C4-2B (cell line): ENCODE measurements at regions not wholly inside any gene's neighbourhood (a gene's known extent, or its start where the extent isn't known, plus 50 kb on each side); places are given as distances from the start of the nearest gene placed in this dataset.

Experiments used
- ZFX ChIP-seq: fragments of 450-650 bp; IDR thresholded peaks from 2 replicates; pipeline ENCODE4 v1.6.1; 2017
- TF ChIP-seq, protein P1 (sequence below): fragments of 450-650 bp; conservative IDR thresholded peaks from 2 replicates; pipeline ENCODE4 v1.5.1; 2017; ENCODE audit warnings: mild to moderate bottlenecking

DNA sequence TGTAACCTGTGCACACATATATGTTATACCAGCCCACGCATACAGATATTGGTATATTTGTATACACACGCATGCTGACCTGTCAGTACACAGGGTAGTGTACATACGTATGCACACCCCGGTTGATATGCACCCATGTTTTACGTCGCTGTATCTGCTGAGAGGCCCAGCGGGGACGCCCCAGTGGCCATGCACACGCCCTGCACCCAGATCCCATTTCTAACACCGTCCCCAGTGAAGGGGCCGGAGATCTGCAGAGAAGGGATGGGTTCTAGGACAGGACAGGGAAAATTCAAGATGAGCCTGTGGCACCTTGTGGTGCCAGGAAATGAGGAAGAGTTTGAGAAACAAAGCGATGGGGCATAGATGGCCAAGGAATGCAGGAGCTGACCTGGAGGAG, 57.2 kb upstream of the TTC34 start:
- TF ChIP-seq, protein P1, sequence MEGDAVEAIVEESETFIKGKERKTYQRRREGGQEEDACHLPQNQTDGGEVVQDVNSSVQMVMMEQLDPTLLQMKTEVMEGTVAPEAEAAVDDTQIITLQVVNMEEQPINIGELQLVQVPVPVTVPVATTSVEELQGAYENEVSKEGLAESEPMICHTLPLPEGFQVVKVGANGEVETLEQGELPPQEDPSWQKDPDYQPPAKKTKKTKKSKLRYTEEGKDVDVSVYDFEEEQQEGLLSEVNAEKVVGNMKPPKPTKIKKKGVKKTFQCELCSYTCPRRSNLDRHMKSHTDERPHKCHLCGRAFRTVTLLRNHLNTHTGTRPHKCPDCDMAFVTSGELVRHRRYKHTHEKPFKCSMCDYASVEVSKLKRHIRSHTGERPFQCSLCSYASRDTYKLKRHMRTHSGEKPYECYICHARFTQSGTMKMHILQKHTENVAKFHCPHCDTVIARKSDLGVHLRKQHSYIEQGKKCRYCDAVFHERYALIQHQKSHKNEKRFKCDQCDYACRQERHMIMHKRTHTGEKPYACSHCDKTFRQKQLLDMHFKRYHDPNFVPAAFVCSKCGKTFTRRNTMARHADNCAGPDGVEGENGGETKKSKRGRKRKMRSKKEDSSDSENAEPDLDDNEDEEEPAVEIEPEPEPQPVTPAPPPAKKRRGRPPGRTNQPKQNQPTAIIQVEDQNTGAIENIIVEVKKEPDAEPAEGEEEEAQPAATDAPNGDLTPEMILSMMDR = no peak
- TF ChIP-seq ZFX = no peak
